Ovary (tissue), 3 donors: ENCODE measurements at regions not wholly inside any gene's neighbourhood (a gene's known extent, or its start where the extent isn't known, plus 50 kb on each side); places are given as distances from the start of the nearest gene placed in this dataset.

Source experiments
- EP300 ChIP-seq: sonication (generic); formaldehyde crosslinking; IDR thresholded peaks from one replicate; pipeline ENCODE4 v1.6.1; 2017; ENCODE audit warnings: antibody characterized with exemption
- POLR2A ChIP-seq: fragments of 450-650 bp; IDR thresholded peaks from one replicate; pipeline ENCODE4 v1.6.1; 2017; ENCODE audit warnings: antibody characterized with exemption, mild to moderate bottlenecking, moderate library complexity
- TF ChIP-seq, protein P1 (sequence below), 3 donors: fragments of 450-650 bp in 2 of 3; fragments of 200-600 bp in 1 of 3; IDR thresholded peaks; one replicate each; pipeline versions ENCODE4 v1.5.1 to v1.8.0; 2016 to 2022; ENCODE audit warnings: antibody characterized with exemption in 3 of 3, mild to moderate bottlenecking in 1 of 3
- donor health status: DM: no; HTN: no; CAD: no.

DNA sequence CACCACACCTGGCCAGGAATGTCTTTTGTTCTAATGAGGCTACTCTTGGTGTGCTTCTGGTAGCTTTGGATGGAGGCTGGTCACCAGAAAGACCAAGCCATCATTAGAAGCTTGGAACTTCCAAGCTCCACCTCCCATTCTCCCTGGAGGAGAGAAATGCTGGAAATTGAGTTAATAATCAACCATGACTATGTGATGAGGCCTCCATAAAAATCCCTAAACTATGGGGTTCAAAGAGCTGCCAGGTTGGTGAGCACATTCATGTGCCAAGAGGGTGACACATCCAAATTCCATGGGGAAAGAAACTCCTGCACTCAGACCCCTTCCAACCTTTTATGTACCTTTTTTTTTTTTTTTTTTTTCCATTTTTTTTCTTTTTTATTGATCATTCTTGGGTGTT is 105.5 kb upstream of the SPATA31C2 start:
- TF ChIP-seq, protein P1, sequence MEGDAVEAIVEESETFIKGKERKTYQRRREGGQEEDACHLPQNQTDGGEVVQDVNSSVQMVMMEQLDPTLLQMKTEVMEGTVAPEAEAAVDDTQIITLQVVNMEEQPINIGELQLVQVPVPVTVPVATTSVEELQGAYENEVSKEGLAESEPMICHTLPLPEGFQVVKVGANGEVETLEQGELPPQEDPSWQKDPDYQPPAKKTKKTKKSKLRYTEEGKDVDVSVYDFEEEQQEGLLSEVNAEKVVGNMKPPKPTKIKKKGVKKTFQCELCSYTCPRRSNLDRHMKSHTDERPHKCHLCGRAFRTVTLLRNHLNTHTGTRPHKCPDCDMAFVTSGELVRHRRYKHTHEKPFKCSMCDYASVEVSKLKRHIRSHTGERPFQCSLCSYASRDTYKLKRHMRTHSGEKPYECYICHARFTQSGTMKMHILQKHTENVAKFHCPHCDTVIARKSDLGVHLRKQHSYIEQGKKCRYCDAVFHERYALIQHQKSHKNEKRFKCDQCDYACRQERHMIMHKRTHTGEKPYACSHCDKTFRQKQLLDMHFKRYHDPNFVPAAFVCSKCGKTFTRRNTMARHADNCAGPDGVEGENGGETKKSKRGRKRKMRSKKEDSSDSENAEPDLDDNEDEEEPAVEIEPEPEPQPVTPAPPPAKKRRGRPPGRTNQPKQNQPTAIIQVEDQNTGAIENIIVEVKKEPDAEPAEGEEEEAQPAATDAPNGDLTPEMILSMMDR (IDR thresholded peaks at IDR 0.05) = no peak
- TF ChIP-seq POLR2A (no peak), EP300 (no peak)
